PC-3 (cell line): ENCODE measurements at regions not wholly inside any gene's neighbourhood (a gene's known extent, or its start where the extent isn't known, plus 50 kb on each side); places are given as distances from the start of the nearest gene placed in this dataset.

Experiments
- ATAC-seq: fragments of 200-7000 bp; cut with Tn5 transposase; 2 replicates; pipeline ENCODE4 v1.9.1; 2020; ENCODE audit warnings: mild to moderate bottlenecking, moderate library complexity
- BruUV-seq: library from RNA; stranded (reverse); fragments of 400-500 nt; replicated peaks from 2 replicates; lab custom pipeline; 2021; lab: Mats Ljungman, UMichigan
- CTCF ChIA-PET: fragments of 300-600 bp; sonication (Branson Sonifier 250); formaldehyde crosslinking; loops from one replicate; lab custom pipeline; 2022; ENCODE audit warnings: antibody characterized with exemption; lab: Charles Lee
- POLR2A ChIA-PET: fragments of 300-600 bp; sonication (Branson Sonifier 250); formaldehyde crosslinking; loops from one replicate; lab custom pipeline; 2022; ENCODE audit warnings: antibody characterized with exemption; ENCODE audit not compliant: unreplicated experiment; lab: Charles Lee
- DNase-seq: peaks from one replicate; pipeline ENCODE4 v3.0.0-alpha.2; 2015
- H2AFZ ChIP-seq: fragments of 300-600 bp; sonication (generic); 2 replicates; pipeline ENCODE4 v1.6.0; 2016; ENCODE audit warnings: antibody characterized with exemption, low read length
- H3F3A ChIP-seq: fragments of 300-600 bp; sonication (generic); one replicate; pipeline ENCODE4 v1.6.0; 2017; ENCODE audit warnings: antibody characterized with exemption, low read length, control low read depth, mild to moderate bottlenecking; ENCODE audit not compliant: unreplicated experiment
- H3K27ac ChIP-seq: fragments of 300-600 bp; sonication (generic); 2 replicates; pipeline ENCODE4 v1.5.1; 2016; ENCODE audit warnings: mild to moderate bottlenecking, low read length
- H3K27me3 ChIP-seq: fragments of 300-600 bp; sonication (generic); 2 replicates; pipeline ENCODE4 v1.6.1; 2016; ENCODE audit warnings: low read length, mixed read lengths
- H3K36me3 ChIP-seq: fragments of 300-600 bp; sonication (generic); 2 replicates; pipeline ENCODE4 v1.6.1; 2016; ENCODE audit warnings: low read depth, mixed run types, low read length, mixed read lengths
- H3K4me1 ChIP-seq: fragments of 300-600 bp; sonication (generic); 2 replicates; pipeline ENCODE4 v1.5.1; 2016; ENCODE audit warnings: low read length; ENCODE audit not compliant: insufficient read depth
- H3K4me2 ChIP-seq: fragments of 300-600 bp; sonication (generic); 2 replicates; pipeline ENCODE4 v1.6.0; 2016; ENCODE audit warnings: low read length
- H3K4me3 ChIP-seq: fragments of 300-600 bp; sonication (generic); 2 replicates; pipeline ENCODE4 v1.5.1; 2016; ENCODE audit warnings: mild to moderate bottlenecking, low read length, mixed read lengths
- H3K79me2 ChIP-seq: fragments of 300-600 bp; sonication (generic); 2 replicates; pipeline ENCODE4 v1.6.1; 2017; ENCODE audit warnings: low read length, mixed read lengths
- H3K9ac ChIP-seq: fragments of 300-600 bp; sonication (generic); 2 replicates; pipeline ENCODE4 v1.6.0; 2016; ENCODE audit warnings: mild to moderate bottlenecking, low read length
- H3K9me2 ChIP-seq: fragments of 300-600 bp; sonication (generic); replicated peaks from 2 replicates; pipeline ENCODE4 v1.6.1; 2016; ENCODE audit warnings: mixed run types, low read length, mixed read lengths
- H3K9me3 ChIP-seq: fragments of 300-600 bp; sonication (generic); 2 replicates; pipeline ENCODE4 v1.6.1; 2016; ENCODE audit warnings: low read length, mixed read lengths
- H4K20me1 ChIP-seq: fragments of 300-600 bp; sonication (generic); 2 replicates; pipeline ENCODE4 v1.6.1; 2016; ENCODE audit warnings: low read length, mixed read lengths
- EZH2 ChIP-seq: fragments of 300-600 bp; sonication (generic); IDR thresholded peaks from one replicate; pipeline ENCODE4 v1.6.1; 2017; ENCODE audit warnings: antibody characterized with exemption, mild to moderate bottlenecking, low read length; ENCODE audit not compliant: unreplicated experiment
- EZH2phosphoT487 ChIP-seq: fragments of 300-600 bp; sonication (generic); IDR thresholded peaks from 2 replicates; pipeline ENCODE4 v1.6.1; 2018; ENCODE audit warnings: mild to moderate bottlenecking, antibody characterized with exemption, low read length, borderline replicate concordance
- intact Hi-C: fragments of 100-400 bp; cut with micrococcal nuclease; formaldehyde crosslinking; loops from 2 replicates; pipeline ENCODE4 v1.9.0; 2023
- TF ChIP-seq, protein P1 (sequence below): fragments of 300-600 bp; sonication (generic); conservative IDR thresholded peaks from 2 replicates; pipeline ENCODE4 v1.5.1; 2017; ENCODE audit warnings: antibody characterized with exemption, low read depth, mild to moderate bottlenecking, low read length

DNA sequence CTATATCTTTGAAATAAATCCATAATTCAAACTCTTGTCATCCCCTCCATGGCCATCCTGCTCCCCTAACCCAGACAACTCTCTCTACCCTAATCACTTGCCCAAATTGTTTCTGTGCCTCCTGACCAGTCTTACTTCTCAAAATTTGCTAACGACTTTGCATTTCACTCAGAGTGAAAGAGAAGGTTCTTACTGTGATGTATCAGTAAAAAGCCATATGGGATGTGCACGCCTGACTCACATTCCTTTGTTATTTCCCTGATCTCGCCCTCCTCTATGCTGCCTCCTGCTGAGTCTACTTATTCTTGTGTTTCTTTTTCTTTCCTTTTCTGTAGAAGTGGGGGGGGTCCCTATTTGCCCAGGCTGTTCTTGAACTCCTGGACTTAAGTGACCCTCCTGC lies 487.2 kb upstream of the FRG2C start:
- ChIA-PET CTCF (no interaction called here), POLR2A (no interaction called here)
- Histone ChIP-seq H3K27me3 (no peaks in the 10 kb centered on the region), H3K36me3 (no peaks in the 10 kb centered on the region), H3K4me1 (no peaks in the 10 kb centered on the region), H3K27ac (no peak overlapping the region), H2AFZ (no peak overlapping the region), H3K4me2 (no peak overlapping the region), H4K20me1 (no peaks in the 10 kb centered on the region), H3K9me3 (no peaks in the 10 kb centered on the region), H3F3A (no peaks in the 10 kb centered on the region), H3K79me2 (no peaks in the 10 kb centered on the region), H3K9ac (no peak overlapping the region), H3K4me3 (no peak overlapping the region), H3K9me2 (no peaks in the 10 kb centered on the region)
- intact Hi-C loops, result no loop called here
- no peak for ATAC-seq
- no TSS peak for BruUV-seq
- DNase-seq, result no peak
- TF ChIP-seq EZH2 (no peak), EZH2phosphoT487 (no peak)
- TF ChIP-seq, protein P1, sequence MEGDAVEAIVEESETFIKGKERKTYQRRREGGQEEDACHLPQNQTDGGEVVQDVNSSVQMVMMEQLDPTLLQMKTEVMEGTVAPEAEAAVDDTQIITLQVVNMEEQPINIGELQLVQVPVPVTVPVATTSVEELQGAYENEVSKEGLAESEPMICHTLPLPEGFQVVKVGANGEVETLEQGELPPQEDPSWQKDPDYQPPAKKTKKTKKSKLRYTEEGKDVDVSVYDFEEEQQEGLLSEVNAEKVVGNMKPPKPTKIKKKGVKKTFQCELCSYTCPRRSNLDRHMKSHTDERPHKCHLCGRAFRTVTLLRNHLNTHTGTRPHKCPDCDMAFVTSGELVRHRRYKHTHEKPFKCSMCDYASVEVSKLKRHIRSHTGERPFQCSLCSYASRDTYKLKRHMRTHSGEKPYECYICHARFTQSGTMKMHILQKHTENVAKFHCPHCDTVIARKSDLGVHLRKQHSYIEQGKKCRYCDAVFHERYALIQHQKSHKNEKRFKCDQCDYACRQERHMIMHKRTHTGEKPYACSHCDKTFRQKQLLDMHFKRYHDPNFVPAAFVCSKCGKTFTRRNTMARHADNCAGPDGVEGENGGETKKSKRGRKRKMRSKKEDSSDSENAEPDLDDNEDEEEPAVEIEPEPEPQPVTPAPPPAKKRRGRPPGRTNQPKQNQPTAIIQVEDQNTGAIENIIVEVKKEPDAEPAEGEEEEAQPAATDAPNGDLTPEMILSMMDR, result no peak

DNA sequence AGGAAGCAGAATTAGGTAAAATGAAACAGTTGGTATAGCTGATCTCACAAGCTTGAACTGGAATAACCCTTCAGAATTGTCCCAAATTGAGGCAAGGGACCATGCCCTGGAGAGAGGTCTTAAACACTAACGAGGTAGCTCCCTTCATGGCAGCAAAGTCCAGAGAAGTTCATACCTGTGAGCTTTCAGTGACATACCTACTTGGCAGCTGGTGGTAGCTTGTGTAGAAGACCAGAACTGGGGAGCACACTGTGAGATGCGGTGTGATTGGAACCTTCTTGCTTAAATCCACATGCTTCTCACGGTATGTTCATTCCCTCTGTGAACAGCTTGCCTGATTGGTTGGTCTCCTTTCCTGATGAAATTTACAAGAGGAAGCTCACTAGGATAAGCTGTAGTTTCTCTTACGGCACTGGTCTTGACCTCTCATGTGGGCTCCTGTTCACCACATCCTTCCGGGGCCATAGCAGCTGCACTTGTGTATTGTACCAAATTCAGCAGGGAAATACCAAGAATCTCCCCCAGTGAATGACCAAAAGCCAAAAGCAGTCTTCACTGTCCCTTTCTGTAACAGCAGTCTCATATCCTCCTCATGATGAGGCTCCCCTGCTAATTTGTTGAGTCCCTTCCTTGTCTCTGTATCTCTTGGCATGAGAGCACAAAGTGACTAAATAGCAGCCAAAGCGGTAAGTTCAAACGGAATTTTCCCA lies 483.7 kb upstream of the FRG2C start:
- no TSS peak for BruUV-seq
- POLR2A ChIA-PET, result no interaction called here
- Histone ChIP-seq H3K4me1 (no peaks in the 10 kb centered on the region), H3K4me3 (no peak overlapping the region), H3F3A (no peaks in the 10 kb centered on the region), H3K9ac (no peak overlapping the region), H3K79me2 (no peaks in the 10 kb centered on the region), H3K4me2 (no peak overlapping the region), H3K27ac (no peak overlapping the region), H3K36me3 (no peaks in the 10 kb centered on the region), H4K20me1 (no peaks in the 10 kb centered on the region), H2AFZ (no peak overlapping the region), H3K27me3 (no peaks in the 10 kb centered on the region), H3K9me3 (no peaks in the 10 kb centered on the region), H3K9me2 (no peaks in the 10 kb centered on the region)
- no peak for DNase-seq
- ATAC-seq, result no peak
- CTCF ChIA-PET, result no interaction called here
- intact Hi-C loops, result no loop called here
- TF ChIP-seq EZH2phosphoT487, result no peak
- TF ChIP-seq, protein P1, result no peak
- no peak for TF ChIP-seq EZH2

DNA sequence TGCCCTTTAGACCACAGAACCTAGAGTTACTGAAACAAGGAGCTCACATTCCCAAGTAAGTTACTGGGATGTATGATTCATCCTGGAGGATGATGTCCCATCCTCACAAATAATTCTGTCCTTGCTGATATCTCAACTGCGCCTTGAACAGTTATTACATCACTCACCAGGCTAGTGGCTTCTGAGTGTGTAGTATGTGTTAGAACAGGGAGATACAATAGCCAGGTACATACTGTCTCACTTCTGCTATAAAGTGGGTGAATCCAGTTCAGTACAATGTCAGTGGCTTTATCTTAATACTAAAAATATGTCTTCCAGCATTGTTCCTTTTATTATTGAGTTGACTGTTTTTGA lies 483.2 kb upstream of the FRG2C start:
- CTCF ChIA-PET, result no interaction called here
- H3K27me3 ChIP-seq, result no peaks in the 10 kb centered on the region

More for the DNA sequence above, 483.2 kb upstream of the FRG2C start:
- no peaks in the 10 kb centered on the region for H3K36me3 ChIP-seq
- intact Hi-C loops, result no loop called here
- H3K4me1 ChIP-seq, result no peaks in the 10 kb centered on the region
- H3K9me2 ChIP-seq, result no peaks in the 10 kb centered on the region
- TF ChIP-seq, protein P1, result no peak
- TF ChIP-seq EZH2 (no peak), EZH2phosphoT487 (no peak)
- no TSS peak for BruUV-seq
- no peak overlapping the region for H3K9ac ChIP-seq
- no peaks in the 10 kb centered on the region for H3K9me3 ChIP-seq
- no peaks in the 10 kb centered on the region for H3K79me2 ChIP-seq
- H4K20me1 ChIP-seq, result no peaks in the 10 kb centered on the region
- no peak overlapping the region for H3K4me3 ChIP-seq
- no peaks in the 10 kb centered on the region for H3F3A ChIP-seq
- ATAC-seq (no peak), DNase-seq (no peak)
- H3K27ac ChIP-seq, result no peak overlapping the region
- no peak overlapping the region for H2AFZ ChIP-seq
- POLR2A ChIA-PET, result no interaction called here
- H3K4me2 ChIP-seq, result no peak overlapping the region
